DND-41 (cell line): ENCODE measurements at regions not wholly inside any gene's neighbourhood (a gene's known extent, or its start where the extent isn't known, plus 50 kb on each side); places are given as distances from the start of the nearest gene placed in this dataset.

Source experiments
- EZH2 ChIP-seq: IDR thresholded peaks from 3 replicates; pipeline ENCODE4 v1.6.1; 2012; ENCODE audit warnings: borderline replicate concordance, low read depth, mild to moderate bottlenecking, moderate library complexity, low read length, inconsistent platforms; ENCODE audit not compliant: severe bottlenecking
- TF ChIP-seq, protein P1 (sequence below): IDR thresholded peaks from 2 replicates; pipeline ENCODE4 v1.5.1; 2012; ENCODE audit warnings: borderline replicate concordance, low read length, moderate library complexity, mild to moderate bottlenecking; ENCODE audit not compliant: poor library complexity, severe bottlenecking; ENCODE audit errors: extremely low read depth

DNA sequence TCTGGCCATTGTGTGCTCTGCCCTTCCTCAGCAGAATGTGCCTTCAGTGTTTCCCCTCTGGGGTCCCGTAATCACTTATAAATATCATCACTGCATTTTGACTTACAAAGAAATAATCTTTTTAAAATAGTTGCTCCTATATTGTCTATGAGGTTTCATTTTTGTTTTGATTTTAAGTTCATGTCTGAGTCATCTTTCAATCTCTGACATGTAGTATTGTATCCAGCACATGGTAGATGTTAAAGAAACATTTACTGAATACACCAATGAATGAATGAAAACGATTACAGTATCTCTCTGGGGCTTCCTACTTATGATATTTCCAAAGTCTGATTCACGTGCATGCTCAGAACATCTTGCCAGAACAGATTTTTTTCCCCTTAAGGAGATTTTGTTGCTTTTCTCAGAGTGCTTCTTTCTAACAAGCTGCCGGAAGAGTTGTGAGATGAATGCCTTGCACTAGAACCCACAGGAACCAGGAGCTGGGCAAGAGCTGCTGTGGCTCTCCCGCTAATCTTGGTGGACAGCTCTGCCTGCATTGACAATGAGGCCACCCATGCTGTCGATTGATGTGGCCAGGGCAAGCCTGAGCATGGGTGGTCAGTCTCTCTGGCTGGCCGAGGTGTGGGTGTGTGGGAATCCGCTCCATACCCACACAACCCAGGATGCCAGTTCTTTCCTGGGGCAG is 199.4 kb downstream of the CYRIA start:
- TF ChIP-seq, protein P1, sequence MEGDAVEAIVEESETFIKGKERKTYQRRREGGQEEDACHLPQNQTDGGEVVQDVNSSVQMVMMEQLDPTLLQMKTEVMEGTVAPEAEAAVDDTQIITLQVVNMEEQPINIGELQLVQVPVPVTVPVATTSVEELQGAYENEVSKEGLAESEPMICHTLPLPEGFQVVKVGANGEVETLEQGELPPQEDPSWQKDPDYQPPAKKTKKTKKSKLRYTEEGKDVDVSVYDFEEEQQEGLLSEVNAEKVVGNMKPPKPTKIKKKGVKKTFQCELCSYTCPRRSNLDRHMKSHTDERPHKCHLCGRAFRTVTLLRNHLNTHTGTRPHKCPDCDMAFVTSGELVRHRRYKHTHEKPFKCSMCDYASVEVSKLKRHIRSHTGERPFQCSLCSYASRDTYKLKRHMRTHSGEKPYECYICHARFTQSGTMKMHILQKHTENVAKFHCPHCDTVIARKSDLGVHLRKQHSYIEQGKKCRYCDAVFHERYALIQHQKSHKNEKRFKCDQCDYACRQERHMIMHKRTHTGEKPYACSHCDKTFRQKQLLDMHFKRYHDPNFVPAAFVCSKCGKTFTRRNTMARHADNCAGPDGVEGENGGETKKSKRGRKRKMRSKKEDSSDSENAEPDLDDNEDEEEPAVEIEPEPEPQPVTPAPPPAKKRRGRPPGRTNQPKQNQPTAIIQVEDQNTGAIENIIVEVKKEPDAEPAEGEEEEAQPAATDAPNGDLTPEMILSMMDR = no peak
- no peak for TF ChIP-seq EZH2
